Upper lobe of left lung (tissue), 6 donors: ENCODE measurements at regions not wholly inside any gene's neighbourhood (a gene's known extent, or its start where the extent isn't known, plus 50 kb on each side); places are given as distances from the start of the nearest gene placed in this dataset.

Experiments used
- ATAC-seq, 2 donors: fragments of 200-7000 bp; cut with Tn5 transposase; one replicate each; pipeline ENCODE4 v1.9.1; 2022; ENCODE audit warnings: mild to moderate bottlenecking in 2 of 2, moderate library complexity in 2 of 2; ENCODE audit not compliant: low FRiP score in 2 of 2
- DNase-seq, 2 donors: peaks; one replicate each; pipeline ENCODE4 v3.0.0-alpha.2; 2019 to 2020
- H3K27ac ChIP-seq, 4 donors: fragments of 200-600 bp; sonication (generic); one replicate each; pipeline ENCODE4 v1.5.1; 2016 to 2019
- H3K27me3 ChIP-seq, 4 donors: fragments of 200-600 bp; sonication (generic); one replicate each; pipeline ENCODE4 v1.5.1; 2017 to 2019
- H3K36me3 ChIP-seq, 4 donors: fragments of 200-600 bp; sonication (generic); one replicate each; pipeline ENCODE4 v1.5.1; 2016 to 2019
- H3K4me1 ChIP-seq, 4 donors: fragments of 200-600 bp; sonication (generic); one replicate each; pipeline ENCODE4 v1.5.1; 2018 to 2019
- H3K4me3 ChIP-seq, 4 donors: fragments of 200-600 bp; sonication (generic); one replicate each; pipeline ENCODE4 v1.5.1; 2017 to 2019; ENCODE audit warnings: mild to moderate bottlenecking in 2 of 4, moderate library complexity in 1 of 4
- H3K9me3 ChIP-seq, 4 donors: fragments of 200-600 bp; sonication (generic); one replicate each; pipeline ENCODE4 v1.5.1; 2018 to 2019
- CTCF ChIP-seq, 6 experiments: fragments of 450-650 bp in 4 of 6; fragments of 200-600 bp in 2 of 6; sonication (generic) in 2 of 6; IDR thresholded peaks; one replicate each; pipeline ENCODE4 v1.5.1; 2016 to 2019; ENCODE audit warnings: antibody characterized with exemption in 6 of 6
- EP300 ChIP-seq, 4 donors: sonication (generic); formaldehyde crosslinking; IDR thresholded peaks; one replicate each; pipeline ENCODE4 v1.5.1; 2017; ENCODE audit warnings: antibody characterized with exemption in 4 of 4, control low read depth in 2 of 4
- POLR2A ChIP-seq, 4 donors: fragments of 450-650 bp; IDR thresholded peaks; one replicate each; pipeline ENCODE4 v1.5.1; 2016 to 2017; ENCODE audit warnings: antibody characterized with exemption in 4 of 4, mild to moderate bottlenecking in 2 of 4
- POLR2AphosphoS5 ChIP-seq, 2 donors: sonication (generic); formaldehyde crosslinking; IDR thresholded peaks; one replicate each; pipeline ENCODE4 v1.5.1; 2017; ENCODE audit warnings: antibody characterized with exemption in 2 of 2
- WGBS, 2 donors: methylation state at CpG; one replicate each; pipeline ENCODE4 v1.1.5; 2017 to 2018; 5-methylcytosine and 5-hydroxymethylcytosine counted together
- donor health status: DM: no; HTN: no; CAD: no; lungs with moderate emphysema.
- donor health status: DM: no; HTN: yes; CAD: no; lungs with severe emphysema.

DNA sequence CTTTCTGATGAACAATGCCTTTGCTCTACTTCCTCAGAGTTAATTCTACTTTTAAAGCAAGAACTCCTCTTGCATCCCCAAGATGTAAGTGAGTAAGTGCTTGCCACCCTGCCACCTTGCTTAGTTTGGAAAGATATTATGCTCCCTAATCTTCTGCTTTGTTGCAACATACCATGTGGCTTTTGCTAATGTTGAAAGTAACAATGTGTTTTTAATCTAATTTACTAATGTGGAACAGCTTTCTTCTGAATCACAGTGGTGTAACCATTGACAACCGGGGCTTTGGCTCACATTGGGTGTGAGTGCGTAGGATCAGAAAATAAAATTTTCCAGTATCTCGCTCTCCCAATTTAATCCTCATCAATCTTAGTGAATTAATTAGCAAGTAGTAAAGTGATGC, 254.1 kb upstream of the PTER start:
- WGBS, 2 donors: 81 to 92% methylated on average over 3 of the region's 3 CpGs
- Histone ChIP-seq H3K4me1 (no peaks in the 10 kb centered on the region), H3K27ac (no peak overlapping the region), H3K36me3 (no peaks in the 10 kb centered on the region), H3K9me3 (no peaks in the 10 kb centered on the region), H3K4me3 (no peak overlapping the region), H3K27me3 (no peaks in the 10 kb centered on the region)
- ATAC-seq (peak in 1 of 2 donors; percentile 77), DNase-seq (no peak)
- TF ChIP-seq CTCF (IDR thresholded peaks at IDR 0.05): no peak
- no peak for TF ChIP-seq POLR2AphosphoS5 (IDR thresholded peaks at IDR 0.05)
- TF ChIP-seq POLR2A (IDR thresholded peaks at IDR 0.05): no peak
- TF ChIP-seq EP300 (IDR thresholded peaks at IDR 0.05): no peak

DNA sequence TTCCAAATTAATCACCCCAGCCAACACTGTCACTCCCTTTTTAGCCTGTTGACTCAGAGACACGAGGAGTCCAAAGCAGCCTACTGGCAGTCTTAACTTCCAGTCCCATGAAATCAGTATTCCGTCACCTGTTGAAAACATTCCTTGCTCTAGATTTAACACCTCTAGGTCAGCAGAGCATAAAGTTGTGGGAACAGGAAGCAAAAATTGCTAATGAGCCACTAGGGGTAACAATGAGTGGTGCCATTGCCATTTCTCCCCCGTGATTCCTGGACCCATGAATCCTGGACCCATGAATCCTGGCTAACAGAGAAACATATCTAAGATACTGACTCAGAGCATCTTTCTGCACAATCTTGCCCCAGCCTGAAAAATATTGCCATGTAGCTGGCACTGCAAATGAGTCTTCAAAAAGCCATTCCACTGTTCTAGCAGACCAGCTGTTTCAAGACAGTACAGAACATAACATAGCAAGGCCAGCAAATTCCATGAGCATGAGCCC, 252.7 kb upstream of the PTER start:
- DNase-seq (no peak), ATAC-seq (peak in 1 of 2 donors; percentile 61)
- 71 to 79% methylated on average over 3 of the region's 3 CpGs for WGBS, 2 donors
- Histone ChIP-seq H3K36me3 (no peaks in the 10 kb centered on the region), H3K27me3 (no peaks in the 10 kb centered on the region), H3K4me1 (no peaks in the 10 kb centered on the region), H3K9me3 (no peaks in the 10 kb centered on the region), H3K4me3 (no peak overlapping the region), H3K27ac (no peak overlapping the region)
- TF ChIP-seq EP300 (IDR thresholded peaks at IDR 0.05): no peak
- no peak for TF ChIP-seq CTCF (IDR thresholded peaks at IDR 0.05)
- TF ChIP-seq POLR2AphosphoS5 (IDR thresholded peaks at IDR 0.05): no peak
- no peak for TF ChIP-seq POLR2A (IDR thresholded peaks at IDR 0.05)

GRCh38 chr10:16184906-16185305, 251.9 kb upstream of the PTER start:
- no peak overlapping the region for H3K4me3 ChIP-seq
- no peak for DNase-seq
- ATAC-seq: no peak
- no peaks in the 10 kb centered on the region for H3K9me3 ChIP-seq
- 66 to 81% methylated on average over 2 of the region's 2 CpGs for WGBS, 2 donors
- no peaks in the 10 kb centered on the region for H3K4me1 ChIP-seq
- TF ChIP-seq POLR2AphosphoS5 (IDR thresholded peaks at IDR 0.05): no peak
- TF ChIP-seq POLR2A (IDR thresholded peaks at IDR 0.05): no peak
- TF ChIP-seq CTCF (IDR thresholded peaks at IDR 0.05): no peak
- TF ChIP-seq EP300 (IDR thresholded peaks at IDR 0.05): no peak
- H3K27me3 ChIP-seq: no peaks in the 10 kb centered on the region
- H3K27ac ChIP-seq: no peak overlapping the region
- H3K36me3 ChIP-seq: no peaks in the 10 kb centered on the region

DNA sequence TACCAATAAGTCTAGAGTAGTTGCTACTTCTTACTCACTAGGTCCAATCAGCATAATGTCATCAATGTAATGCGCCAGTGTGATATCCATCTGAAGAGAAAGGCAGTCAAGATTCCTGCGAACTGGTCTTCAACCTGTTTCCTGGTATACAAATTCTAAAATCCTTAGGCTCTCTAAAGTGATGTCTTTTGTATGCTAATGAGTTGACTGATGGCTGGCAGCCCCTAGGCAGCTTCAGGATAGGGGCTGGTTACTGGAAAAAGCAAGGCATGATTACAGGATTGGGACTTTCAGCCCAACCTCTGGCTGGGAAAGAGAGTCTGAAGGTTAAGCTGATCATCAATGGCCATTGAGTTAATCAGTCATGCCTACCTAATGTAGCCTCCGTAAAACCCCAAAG, 250.2 kb upstream of the PTER start:
- Histone ChIP-seq H3K36me3 (no peaks in the 10 kb centered on the region), H3K9me3 (no peaks in the 10 kb centered on the region), H3K4me1 (no peaks in the 10 kb centered on the region), H3K27ac (no peak overlapping the region), H3K27me3 (no peaks in the 10 kb centered on the region), H3K4me3 (no peak overlapping the region)
- TF ChIP-seq POLR2AphosphoS5 (IDR thresholded peaks at IDR 0.05) (no peak), POLR2A (IDR thresholded peaks at IDR 0.05) (no peak), CTCF (IDR thresholded peaks at IDR 0.05) (no peak), EP300 (IDR thresholded peaks at IDR 0.05) (no peak)
- no peak for DNase-seq
- WGBS, 2 donors: 87 to 91% methylated on average over 3 of the region's 3 CpGs
- ATAC-seq: no peak

GRCh38 chr10:16187161-16187560, 249.6 kb upstream of the PTER start:
- DNase-seq (no peak), ATAC-seq (no peak)
- Histone ChIP-seq H3K4me1 (no peaks in the 10 kb centered on the region), H3K36me3 (no peaks in the 10 kb centered on the region), H3K9me3 (no peaks in the 10 kb centered on the region), H3K27me3 (no peaks in the 10 kb centered on the region), H3K4me3 (no peak overlapping the region), H3K27ac (no peak overlapping the region)
- no peak for TF ChIP-seq CTCF (IDR thresholded peaks at IDR 0.05)
- WGBS, 2 donors: 82 to 92% methylated on average over 2 of the region's 2 CpGs
